ENCODE measurements at regions not wholly inside any gene's neighbourhood (a gene's known extent, or its start where the extent isn't known, plus 50 kb on each side); places are given as distances from the start of the nearest gene placed in this dataset.

DNA sequence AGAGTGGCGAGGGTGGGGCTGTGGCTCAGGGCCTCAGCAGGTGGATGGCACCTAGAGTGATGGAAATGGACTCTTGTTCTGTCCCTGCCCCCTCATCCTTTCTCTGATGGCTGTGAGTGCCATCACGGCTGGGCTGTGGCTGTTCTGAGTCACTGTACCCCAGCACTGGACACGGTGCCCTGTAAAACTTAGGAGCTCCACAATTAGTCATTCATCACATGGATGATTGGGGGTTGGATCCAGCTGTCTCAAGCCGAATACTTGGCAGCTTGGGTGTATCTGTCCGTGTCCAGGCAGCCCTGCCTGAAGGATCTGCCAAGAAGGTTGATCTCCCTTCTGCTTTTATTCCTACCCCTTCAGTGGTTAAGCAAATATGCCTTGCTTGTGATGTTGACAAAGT is 295.5 kb upstream of the EEF2KMT start:
- Histone ChIP-seq H3K4me2 (ENCODE audit: control insufficient read depth, extremely low read depth, insufficient read depth, low read depth, low read length) (no peak overlapping the region), H3K36me3 (ENCODE audit: control insufficient read depth in 2 of 2, extremely low read depth in 1 of 2, insufficient read depth in 2 of 2, low read length in 2 of 2) (no peaks in the 10 kb centered on the region), H3K4me3 (ENCODE audit: control insufficient read depth in 2 of 3, extremely low read depth in 1 of 3, insufficient read depth in 2 of 3, low read depth in 1 of 3, low read length in 3 of 3) (no peak overlapping the region), H3K27me3 (ENCODE audit: control insufficient read depth, extremely low read depth, insufficient read depth, low read length) (no peaks in the 10 kb centered on the region), H3K79me2 (ENCODE audit: control insufficient read depth, insufficient read depth, low read length) (no peaks in the 10 kb centered on the region), H3K4me1 (ENCODE audit: control insufficient read depth, extremely low read depth, insufficient read depth, low read length) (no peaks in the 10 kb centered on the region), H3K9me1 (ENCODE audit: control insufficient read depth, extremely low read depth, insufficient read depth, low read length) (no peaks in the 10 kb centered on the region), H3K27ac (ENCODE audit: control insufficient read depth, insufficient read depth, low read length) (no peak overlapping the region), H2AFZ (ENCODE audit: control insufficient read depth, low read length) (no peak overlapping the region), H3K9me3 (ENCODE audit: control insufficient read depth, low read depth, low read length) (peaks cover 8% of the 10 kb centered on the region), H3K9ac (ENCODE audit: control insufficient read depth, extremely low read depth, insufficient read depth, low read length) (no peak overlapping the region), H4K20me1 (ENCODE audit: control insufficient read depth, extremely low read depth, insufficient read depth, low read length) (no peaks in the 10 kb centered on the region)
- DNase-seq (ENCODE audit: low read depth, low spot score) (no peak), FAIRE-seq (no peak)
- TF ChIP-seq, protein P1, sequence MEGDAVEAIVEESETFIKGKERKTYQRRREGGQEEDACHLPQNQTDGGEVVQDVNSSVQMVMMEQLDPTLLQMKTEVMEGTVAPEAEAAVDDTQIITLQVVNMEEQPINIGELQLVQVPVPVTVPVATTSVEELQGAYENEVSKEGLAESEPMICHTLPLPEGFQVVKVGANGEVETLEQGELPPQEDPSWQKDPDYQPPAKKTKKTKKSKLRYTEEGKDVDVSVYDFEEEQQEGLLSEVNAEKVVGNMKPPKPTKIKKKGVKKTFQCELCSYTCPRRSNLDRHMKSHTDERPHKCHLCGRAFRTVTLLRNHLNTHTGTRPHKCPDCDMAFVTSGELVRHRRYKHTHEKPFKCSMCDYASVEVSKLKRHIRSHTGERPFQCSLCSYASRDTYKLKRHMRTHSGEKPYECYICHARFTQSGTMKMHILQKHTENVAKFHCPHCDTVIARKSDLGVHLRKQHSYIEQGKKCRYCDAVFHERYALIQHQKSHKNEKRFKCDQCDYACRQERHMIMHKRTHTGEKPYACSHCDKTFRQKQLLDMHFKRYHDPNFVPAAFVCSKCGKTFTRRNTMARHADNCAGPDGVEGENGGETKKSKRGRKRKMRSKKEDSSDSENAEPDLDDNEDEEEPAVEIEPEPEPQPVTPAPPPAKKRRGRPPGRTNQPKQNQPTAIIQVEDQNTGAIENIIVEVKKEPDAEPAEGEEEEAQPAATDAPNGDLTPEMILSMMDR (optimal IDR thresholded peaks at IDR 0.05 in 1 of 3, IDR thresholded peaks at IDR 0.05 in 1 of 3, conservative IDR thresholded peaks at IDR 0.05 in 1 of 3; ENCODE audit: extremely low read depth in 1 of 3, insufficient read depth in 2 of 3, low read length in 3 of 3) = no peak
- TF ChIP-seq EZH2 (IDR thresholded peaks at IDR 0.05; ENCODE audit: low read length) = no peak
- dilution Hi-C loops (cut with MboI; ENCODE audit: extremely low pct_ligation_motif_present, low sequenced_read_pairs) = no loop called here

DNA sequence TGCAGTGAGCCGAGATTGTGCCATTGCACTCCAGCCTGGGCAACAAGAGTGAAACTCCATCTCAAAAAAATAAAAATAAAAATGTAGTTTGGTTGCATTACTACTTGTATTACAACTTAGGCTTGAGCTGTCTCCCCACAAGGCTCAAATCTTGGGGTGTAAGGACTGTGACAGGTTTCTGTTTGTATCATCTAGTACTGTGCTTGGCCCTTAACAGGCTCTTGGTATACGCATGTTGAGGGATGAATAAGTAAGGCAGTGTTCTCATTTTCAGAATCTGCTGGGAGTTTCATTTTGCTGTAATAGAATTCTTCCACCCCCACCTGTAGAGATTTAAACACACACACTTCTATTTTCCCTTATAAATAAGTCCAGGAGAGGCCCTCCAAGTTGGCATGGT is 289.4 kb upstream of the EEF2KMT start:
- no peak for TF ChIP-seq EZH2 (IDR thresholded peaks at IDR 0.05; ENCODE audit: low read length)
- TF ChIP-seq, protein P1 (optimal IDR thresholded peaks at IDR 0.05 in 1 of 3, IDR thresholded peaks at IDR 0.05 in 1 of 3, conservative IDR thresholded peaks at IDR 0.05 in 1 of 3; ENCODE audit: extremely low read depth in 1 of 3, insufficient read depth in 2 of 3, low read length in 3 of 3) = no peak
- no peaks in the 10 kb centered on the region for H4K20me1 ChIP-seq (ENCODE audit: control insufficient read depth, extremely low read depth, insufficient read depth, low read length)
- dilution Hi-C loops (cut with MboI; ENCODE audit: extremely low pct_ligation_motif_present, low sequenced_read_pairs) = no loop called here

More for the DNA sequence above, 289.4 kb upstream of the EEF2KMT start:
- Histone ChIP-seq H3K36me3 (ENCODE audit: control insufficient read depth in 2 of 2, extremely low read depth in 1 of 2, insufficient read depth in 2 of 2, low read length in 2 of 2) (no peaks in the 10 kb centered on the region), H3K27ac (ENCODE audit: control insufficient read depth, insufficient read depth, low read length) (no peak overlapping the region), H3K9me1 (ENCODE audit: control insufficient read depth, extremely low read depth, insufficient read depth, low read length) (no peaks in the 10 kb centered on the region), H3K9me3 (ENCODE audit: control insufficient read depth, low read depth, low read length) (peaks cover 6% of the 10 kb centered on the region), H3K4me1 (ENCODE audit: control insufficient read depth, extremely low read depth, insufficient read depth, low read length) (no peaks in the 10 kb centered on the region), H3K27me3 (ENCODE audit: control insufficient read depth, extremely low read depth, insufficient read depth, low read length) (no peaks in the 10 kb centered on the region), H3K9ac (ENCODE audit: control insufficient read depth, extremely low read depth, insufficient read depth, low read length) (no peak overlapping the region), H2AFZ (ENCODE audit: control insufficient read depth, low read length) (no peak overlapping the region), H3K4me3 (ENCODE audit: control insufficient read depth in 2 of 3, extremely low read depth in 1 of 3, insufficient read depth in 2 of 3, low read depth in 1 of 3, low read length in 3 of 3) (no peak overlapping the region), H3K4me2 (ENCODE audit: control insufficient read depth, extremely low read depth, insufficient read depth, low read depth, low read length) (no peak overlapping the region), H3K79me2 (ENCODE audit: control insufficient read depth, insufficient read depth, low read length) (no peaks in the 10 kb centered on the region)
- FAIRE-seq (no peak), DNase-seq (ENCODE audit: low read depth, low spot score) (no peak)

Data from keratinocyte (primary cell).